Renal cortex interstitium (tissue), 11 donors: ENCODE measurements at regions not wholly inside any gene's neighbourhood (a gene's known extent, or its start where the extent isn't known, plus 50 kb on each side); places are given as distances from the start of the nearest gene placed in this dataset.
"Not testable (repeated sequence)": the region's sequence is repeated elsewhere in the genome, so short reads cannot be mapped to it uniquely, and the experiment has no call there.

ENCODE experiments used
- DNase-seq, 11 donors: peaks; one replicate each; pipeline ENCODE4 v3.0.0-alpha.2; 2013; ENCODE audit warnings: low read depth in 9 of 11, low spot score in 4 of 11; ENCODE audit errors: extremely low read depth in 1 of 11

DNA sequence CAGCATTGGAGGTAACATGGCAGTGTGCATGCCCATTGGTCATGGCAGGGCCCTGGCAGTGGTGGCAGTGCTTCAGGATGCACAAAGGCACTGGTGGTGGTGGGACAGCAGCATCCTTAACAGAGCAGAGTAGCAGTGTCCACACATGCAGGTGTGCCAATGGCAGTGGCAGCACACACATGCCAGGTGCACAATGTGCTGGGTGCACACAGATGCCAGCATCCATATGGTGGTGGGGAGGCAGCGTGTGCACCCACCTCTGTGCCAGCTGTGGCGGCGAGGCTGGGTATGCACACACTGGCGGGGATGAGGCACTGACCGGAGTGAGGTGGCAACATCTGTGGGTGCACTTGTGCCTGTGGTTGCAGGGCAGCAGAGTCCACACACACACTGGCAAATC lies 150.6 kb downstream of the SI start:
- no peak for DNase-seq

DNA sequence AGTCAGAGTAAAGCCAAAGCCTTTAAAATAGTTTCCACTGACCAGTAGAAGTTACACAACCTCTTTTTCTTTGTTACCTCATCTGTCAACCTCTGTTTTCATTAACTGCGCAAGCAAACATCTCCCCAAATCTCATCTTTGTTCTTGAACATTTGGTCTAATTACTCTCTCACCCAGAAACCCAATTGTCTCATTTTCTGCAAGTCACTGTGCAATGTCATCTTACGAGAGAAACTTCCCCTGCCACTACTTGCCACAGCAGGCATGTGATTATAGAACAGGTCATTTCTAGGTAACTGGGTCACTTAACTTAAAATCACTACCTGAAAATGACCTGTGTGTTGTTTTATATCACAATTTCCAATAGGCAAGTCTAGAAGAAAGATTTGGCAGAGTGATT lies 159.4 kb downstream of the SI start:
- no peak for DNase-seq

DNA sequence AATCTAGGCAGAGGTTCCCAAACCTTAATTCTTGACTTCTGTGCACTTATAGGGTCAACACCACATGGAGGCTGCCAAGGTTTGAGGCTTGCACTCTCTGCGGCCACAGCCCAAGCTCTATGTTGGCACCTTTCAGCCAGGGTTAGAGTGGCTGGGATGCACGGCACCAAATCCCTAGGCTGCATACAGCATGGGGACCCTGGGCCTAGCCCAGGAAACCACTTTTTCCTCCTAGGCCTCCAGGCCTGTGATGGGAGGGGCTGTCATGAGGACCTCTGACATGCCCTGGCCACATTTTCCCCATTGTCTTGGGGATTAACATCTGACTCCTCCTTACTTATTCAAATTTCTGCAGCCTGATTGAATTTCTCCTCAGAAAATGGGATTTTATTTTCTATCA lies 165.4 kb downstream of the SI start:
- no peak for DNase-seq

DNA sequence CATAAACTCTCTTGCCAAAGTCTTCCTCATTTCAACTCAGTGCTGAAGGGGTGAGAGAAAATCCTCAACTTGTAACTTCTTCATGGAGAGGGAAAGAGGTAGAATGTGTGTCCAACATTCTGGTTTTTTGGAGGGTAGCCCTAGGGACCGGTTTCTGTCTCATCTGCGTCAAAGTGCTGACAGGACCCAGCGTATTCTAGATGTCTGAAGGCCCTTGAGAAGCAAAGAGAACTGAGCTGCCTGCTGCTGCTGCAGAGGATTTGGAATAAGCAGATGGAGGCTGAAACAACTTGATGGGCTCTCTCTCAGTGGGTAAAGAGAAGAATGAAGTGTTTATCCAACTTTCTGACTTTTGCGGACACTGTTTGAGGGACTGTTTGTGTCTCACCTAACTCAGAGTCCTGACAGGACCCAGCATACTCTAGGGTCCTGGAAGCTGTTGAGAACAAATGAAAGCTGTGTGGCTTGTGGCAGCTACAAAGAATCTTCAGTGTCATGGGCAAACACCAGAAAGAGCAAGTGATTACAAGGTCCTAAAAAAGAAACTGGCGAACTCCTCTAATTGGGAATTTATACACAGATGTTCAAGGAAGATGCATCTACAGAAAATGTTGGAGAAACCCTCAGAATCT lies 174.4 kb downstream of the SI start:
- DNase-seq = no peak

DNA sequence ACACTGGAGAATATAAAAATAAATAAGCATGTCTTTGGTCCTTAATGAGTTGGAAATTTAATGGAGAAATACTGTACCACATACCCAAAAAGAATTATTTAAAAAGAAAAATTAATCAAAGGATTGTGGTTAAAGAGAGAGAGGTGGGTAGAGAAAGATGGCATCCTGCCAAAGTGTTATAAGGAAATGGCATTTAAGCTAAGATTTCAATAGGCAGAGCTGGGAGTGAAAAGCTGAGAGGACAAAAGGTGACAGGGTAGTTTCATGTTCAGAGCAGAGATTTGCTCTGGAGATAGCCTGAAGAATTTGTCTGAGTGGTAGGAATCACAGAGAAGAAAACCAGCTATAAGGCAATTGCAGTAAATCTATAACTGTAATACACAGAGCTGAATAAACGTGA lies 181.0 kb downstream of the SI start:
- no peak for DNase-seq

DNA sequence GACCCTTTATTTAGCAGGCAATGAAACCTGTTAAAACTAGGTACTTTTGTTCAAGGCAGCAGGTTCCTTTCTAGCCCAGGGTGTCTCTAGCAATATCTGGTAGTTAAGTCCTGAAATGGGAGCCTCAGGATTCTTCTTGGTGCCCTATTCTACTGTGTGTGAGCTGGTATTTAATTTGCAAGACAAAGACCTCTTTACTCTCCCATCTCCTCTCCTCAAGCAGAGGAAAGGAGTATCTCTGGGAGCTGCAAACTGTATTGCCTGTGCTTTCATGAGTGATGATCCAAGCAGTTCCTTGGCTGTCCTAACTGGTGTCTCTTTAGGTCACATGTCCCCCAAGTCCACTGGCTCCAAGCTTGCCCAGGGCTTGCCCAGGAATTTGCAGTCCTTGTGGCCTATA lies 188.2 kb downstream of the SI start:
- DNase-seq = no peak

DNA sequence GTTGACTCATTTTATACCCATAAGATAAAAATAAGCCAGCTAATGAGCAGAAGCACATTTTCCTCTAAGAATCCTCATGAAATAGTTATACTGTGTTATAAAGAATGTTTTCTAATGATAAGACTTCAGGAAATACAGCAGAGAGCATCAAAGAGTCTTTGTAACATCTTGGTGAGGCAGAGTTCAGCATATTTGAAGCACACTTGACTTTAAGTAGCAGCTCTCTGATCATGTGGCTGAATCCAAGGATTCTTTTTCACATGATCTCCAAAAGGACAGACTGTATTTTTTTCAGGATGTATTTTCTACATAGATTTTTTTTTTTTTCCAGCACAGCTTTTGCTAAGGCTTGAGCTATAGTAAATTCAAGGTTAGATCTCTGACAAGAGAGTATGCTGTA lies 195.1 kb downstream of the SI start:
- DNase-seq = no peak

DNA sequence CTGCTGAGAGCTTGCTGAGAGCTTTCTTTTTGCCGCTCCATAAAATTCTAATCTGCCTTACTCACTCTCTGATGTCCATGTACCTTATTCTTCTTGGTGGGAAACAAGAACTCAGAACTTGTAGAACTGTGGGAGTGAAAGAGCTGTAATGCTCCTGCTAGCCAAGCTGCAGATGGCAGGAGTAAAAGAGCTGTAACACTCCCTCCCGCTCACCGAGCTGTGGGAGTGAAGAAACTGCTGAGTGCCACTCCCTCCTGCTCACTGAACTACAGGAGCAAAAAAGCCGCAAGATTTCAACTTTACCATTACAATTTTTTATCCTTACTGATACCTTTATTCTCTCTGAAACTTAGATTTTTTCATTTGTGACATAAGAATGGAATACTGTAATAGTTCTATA lies 199.1 kb downstream of the SI start:
- DNase-seq = peak in 7 of 11 donors; percentile 2 to 22 (median 7)

DNA sequence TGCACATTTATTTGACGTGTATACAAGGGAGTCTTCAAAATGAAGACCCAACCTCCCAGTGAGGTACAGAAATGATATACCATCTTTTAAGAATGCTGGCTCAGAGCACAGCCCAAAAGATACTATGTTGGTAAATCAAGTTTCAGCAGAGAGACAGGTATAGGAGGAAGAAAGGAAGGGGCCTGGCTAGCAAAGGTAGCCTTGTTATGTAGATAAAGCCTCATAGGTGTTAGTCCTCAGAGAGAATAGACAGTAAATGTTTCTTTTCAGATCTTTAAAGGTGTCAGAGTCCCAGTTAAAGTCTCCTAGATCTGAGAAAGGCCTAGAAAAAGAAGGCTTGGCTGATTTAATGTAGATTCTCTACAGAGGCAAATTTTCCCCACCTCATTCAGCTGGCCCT lies 213.8 kb downstream of the SI start:
- DNase-seq = no peak

DNA sequence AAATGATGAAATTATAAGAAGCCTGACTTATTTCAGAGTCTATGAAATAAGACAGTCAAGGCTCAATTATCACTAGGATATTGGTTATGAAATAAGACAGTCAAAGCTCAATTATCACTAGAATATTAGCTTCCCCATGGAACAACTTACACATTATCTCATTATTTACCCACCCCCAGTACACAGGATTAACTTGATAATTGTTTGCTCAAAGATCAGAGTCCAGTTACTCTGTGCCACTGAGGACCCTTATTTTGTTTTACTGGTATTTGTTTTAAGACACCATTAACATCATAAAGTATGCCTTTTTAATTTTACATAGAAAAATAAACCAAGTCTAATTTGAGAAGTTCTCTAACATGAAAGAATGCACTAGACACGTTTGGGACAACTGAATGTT lies 225.4 kb downstream of the SI start:
- DNase-seq = no peak

DNA sequence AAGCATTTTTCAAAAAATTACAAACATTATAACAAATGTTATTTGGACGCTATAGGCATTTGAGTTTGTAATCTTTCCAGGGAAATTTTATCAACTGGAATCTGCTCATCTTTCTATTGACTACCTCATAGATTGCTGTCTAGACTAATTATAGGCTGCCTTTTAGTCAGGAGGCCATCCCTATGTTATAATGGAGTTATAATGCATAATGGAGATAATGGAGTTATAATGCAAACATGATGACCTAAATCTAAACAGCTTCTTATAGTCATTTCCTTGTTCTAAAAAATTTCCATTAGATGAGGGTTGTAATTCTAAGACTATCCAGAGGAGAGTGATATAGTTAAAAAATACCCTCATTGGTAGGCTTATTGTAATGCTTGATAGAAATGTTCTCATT lies 226.4 kb downstream of the SI start:
- DNase-seq = no peak

DNA sequence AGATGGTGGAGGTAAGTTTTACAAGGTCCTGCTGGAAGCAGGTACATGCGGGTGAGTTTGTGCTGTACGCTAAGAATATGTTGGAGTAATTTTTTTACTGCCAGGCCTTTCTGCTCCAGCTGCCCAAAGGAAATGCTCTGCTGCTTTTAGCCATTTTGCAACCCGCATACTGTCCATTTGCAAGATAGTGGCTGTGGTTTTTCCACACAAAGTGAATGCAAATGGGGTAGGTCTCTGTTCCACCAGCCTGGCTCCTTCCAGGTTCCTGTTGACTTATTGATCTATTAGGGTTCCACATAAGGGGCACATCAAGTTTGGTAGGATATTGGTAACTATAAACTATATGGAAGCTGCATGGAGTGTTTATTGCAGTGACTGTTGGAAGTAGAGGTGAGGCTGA lies 227.1 kb downstream of the SI start:
- DNase-seq = no peak

DNA sequence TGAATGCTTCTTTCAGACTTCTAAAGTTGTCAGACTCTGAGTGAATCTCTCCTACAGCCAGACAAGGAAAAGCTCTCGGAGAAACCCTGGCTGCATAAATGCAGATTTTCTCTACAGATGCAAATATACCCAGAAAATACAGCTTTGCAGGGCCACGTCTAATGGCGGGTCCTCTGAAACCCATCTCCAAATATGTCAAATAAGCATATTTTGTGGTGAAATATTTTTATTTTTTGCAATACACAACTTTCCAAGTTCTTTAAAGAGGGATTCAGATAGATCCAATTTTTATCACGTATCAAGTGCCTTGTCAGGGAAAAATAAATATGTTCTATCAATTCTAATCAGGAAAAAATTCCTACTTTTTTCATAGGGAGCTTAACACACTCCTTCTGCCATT lies 229.4 kb downstream of the SI start:
- no peak for DNase-seq

DNA sequence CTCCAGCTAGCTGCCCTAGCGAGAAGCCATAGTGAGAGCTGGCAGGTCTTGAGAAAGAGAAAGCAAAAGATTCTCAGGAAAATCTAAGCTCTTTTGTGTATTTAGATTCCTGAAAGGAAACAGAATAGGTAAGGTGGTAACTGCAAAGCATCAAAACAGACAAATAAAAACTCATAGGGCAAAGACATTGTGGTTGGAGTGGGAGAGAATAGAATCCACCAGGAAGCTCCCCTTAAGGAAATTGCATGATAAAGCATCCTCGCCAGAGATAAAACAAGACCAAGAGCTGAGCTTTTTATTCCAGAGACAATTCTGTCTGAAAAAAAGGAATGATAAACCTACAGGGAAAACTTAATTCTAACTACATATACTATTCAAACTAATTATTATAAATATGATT lies 232.6 kb downstream of the SI start:
- DNase-seq = no peak

DNA sequence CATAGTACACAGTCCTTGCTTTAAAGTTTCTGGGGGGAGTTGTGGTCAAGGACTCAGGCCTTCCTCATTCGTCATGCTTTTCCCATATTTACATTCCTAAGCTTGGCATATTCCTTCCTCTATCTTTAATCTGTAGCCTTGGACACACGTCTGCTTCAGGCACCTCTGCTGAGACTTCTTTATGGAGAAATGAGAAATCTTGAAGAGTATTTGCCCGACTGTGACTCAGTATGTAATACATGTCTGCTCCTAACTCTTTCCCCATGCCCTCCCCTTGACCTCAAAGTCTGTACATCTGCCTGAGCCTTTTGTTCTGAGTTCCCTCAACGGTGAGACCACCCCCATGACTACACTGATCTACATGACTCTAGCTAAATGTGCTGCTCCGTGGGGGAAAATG lies 246.1 kb downstream of the SI start:
- no peak for DNase-seq

DNA sequence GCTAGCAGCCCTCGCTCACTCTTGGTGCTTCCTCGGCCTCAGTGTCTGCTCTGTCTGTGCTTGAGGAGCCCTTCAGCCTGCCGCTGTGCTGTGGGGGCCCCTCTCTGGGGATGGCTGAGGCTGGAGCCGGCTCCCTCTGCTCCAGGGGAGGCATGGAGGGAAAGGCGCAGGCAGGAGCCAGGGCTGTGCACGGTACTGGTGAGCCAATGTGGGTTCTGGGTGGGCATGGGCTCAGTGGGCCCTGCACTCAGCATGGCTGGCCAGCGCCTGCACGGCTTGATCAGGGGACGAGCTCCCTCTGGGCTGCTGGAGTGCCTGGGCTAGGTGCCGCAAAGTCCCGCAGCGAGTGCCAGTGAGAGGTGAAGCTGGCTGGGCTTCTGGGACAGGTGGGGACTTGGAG lies 260.0 kb downstream of the SI start:
- no peak for DNase-seq

DNA sequence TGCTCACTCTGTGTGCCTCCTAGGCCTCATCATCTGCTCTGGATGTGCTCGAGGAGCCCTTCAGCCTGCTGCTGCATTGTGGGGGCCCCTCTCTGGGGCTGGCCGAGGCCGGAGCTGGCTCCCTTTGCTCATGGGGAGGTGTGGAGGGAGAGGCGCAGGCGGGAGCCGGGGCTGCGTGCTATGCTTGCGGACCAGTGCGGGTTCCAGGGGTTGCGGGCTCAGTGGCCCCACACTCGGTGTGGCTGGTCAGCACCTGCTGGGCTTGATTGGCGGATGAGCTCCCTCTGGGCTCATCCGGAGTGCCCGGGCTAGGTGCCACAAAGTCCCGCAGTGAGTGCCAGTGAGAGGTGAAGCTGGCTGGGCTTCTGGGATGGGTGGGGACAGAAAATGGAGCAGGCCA lies 264.2 kb downstream of the SI start:
- no peak for DNase-seq

DNA sequence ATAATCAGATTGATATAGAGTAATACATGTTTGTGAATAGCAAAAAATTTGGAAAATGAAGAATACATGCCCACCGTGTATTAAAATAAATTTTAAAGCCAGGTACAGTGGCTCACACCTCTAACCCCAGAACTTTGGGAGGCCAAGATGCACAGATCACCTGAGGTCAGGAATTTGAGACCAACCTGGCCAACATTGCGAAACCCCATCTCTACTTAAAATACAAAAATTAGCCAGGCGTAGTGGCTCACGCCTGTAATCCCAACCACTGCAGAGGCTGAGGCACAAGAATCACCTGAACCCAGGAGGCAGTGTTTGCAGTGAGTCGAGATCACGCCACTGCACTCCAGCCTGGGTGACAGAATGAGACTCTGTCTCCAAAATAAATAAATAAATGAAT lies 266.3 kb downstream of the SI start:
- DNase-seq = no peak

DNA sequence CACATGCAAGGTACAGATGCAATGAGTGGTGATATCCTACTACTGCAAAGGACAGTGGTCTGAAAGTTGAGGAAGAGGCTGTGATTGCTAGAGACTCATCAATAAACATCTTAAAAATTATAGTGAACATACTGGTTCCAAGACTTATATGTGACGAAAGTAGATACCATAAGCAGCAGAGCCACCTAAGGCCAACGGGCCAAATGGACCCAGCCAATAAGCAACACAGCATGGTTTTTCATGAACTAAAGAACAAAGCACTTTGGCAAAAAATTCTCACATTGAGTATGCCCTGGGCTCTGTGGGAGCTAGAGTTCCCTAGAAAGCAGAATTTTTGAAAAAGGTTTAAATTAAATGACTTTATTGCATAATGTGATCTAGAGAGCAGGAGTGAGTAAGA lies 272.1 kb downstream of the SI start:
- DNase-seq = no peak

DNA sequence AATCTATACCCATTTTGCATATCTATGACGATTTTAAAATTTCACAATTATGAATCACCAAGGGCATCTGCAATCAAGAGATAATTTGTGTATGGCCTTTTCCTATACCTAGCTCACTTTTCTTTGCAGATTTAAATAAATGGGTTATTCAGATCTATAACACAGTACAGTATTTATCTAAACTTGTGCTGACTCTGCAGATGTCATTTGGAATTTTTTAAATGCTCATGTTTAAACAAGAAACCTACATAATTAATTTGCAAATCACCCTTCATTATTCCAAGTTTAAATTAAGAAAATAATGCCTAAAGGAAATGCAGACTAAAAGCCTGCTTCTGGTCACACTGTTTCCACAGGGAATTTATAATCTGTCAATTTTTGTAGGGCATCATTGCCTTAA lies 284.2 kb downstream of the SI start:
- no peak for DNase-seq

DNA sequence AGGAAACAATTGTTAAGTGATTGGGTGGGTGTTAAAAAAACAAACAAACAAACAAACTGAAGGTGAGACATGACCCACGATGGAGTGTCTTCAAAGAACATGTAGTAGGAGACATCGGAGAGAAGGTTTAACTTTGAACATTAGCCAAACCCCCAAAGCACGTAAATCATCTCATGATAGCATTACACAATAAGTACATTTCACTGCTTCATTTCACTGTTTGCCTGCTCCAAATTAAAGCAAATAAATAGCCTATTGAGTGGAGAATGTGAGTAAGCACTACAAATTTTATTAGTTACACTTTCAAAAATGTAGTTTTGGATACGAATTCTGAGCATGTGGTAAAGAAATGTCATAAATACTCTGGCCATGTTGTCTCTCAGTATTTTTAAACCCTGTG lies 287.0 kb downstream of the SI start:
- no peak for DNase-seq

DNA sequence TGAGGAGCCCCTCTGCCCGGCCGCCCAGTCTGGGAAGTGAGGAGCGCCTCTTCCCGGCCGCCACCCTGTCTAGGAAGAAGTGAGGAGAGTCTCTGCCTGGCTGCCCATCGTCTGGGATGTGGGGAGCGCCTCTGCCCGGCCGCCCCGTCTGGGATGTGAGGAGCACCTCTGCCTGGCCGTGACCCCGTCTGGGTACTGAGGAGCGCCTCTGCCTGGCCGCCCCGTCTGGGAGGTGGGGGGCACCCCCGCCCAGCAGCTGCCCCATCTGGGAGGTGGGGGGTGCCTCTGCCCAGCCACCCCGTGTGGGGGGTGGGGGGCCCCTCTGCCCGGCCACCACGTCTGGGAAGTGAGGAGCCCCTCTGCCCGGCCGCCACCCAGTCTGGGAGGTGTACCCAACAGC lies 293.9 kb downstream of the SI start:
- DNase-seq = not testable (repeated sequence)
